ENCODE measurements at regions not wholly inside any gene's neighbourhood (a gene's known extent, or its start where the extent isn't known, plus 50 kb on each side); places are given as distances from the start of the nearest gene placed in this dataset.

DNA sequence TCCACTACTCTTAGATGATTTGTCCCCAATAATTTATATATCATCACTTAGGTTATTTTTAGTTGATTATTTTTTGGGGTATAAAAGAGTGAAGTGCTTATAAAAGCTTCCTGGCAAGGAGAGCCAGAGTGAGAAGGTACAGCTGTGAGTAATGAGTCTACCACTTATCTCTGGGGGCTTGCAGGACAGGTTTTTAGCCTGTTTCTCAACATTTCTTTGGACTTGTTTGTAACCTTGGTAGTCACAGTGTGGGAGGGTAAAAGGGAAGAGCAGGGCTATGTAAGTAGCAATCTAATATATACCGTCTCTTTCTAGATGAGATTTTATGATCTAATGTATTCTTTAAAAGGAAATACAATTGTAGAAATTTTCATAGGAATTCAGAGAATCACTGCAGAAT is 321.3 kb upstream of the GOLIM4 start:
- no peak for DNase-seq (ENCODE audit: low read depth in 1 of 2, low spot score in 1 of 2)
- Histone ChIP-seq H3K27ac (replicated peaks) (no peak overlapping the region), H3K4me3 (replicated peaks; ENCODE audit: insufficient read depth, low read length) (no peak overlapping the region), H3K27me3 (ENCODE audit: insufficient read depth, poor library complexity, severe bottlenecking) (no peaks in the 10 kb centered on the region)
- TF ChIP-seq POLR2AphosphoS5 (IDR thresholded peaks at IDR 0.05; ENCODE audit: low read depth): no peak
- TF ChIP-seq SPI1 (IDR thresholded peaks at IDR 0.05; ENCODE audit: borderline replicate concordance, low read depth): no peak
- no peak for TF ChIP-seq GABPA (IDR thresholded peaks at IDR 0.05; ENCODE audit: low read depth)
- TF ChIP-seq, protein P1, sequence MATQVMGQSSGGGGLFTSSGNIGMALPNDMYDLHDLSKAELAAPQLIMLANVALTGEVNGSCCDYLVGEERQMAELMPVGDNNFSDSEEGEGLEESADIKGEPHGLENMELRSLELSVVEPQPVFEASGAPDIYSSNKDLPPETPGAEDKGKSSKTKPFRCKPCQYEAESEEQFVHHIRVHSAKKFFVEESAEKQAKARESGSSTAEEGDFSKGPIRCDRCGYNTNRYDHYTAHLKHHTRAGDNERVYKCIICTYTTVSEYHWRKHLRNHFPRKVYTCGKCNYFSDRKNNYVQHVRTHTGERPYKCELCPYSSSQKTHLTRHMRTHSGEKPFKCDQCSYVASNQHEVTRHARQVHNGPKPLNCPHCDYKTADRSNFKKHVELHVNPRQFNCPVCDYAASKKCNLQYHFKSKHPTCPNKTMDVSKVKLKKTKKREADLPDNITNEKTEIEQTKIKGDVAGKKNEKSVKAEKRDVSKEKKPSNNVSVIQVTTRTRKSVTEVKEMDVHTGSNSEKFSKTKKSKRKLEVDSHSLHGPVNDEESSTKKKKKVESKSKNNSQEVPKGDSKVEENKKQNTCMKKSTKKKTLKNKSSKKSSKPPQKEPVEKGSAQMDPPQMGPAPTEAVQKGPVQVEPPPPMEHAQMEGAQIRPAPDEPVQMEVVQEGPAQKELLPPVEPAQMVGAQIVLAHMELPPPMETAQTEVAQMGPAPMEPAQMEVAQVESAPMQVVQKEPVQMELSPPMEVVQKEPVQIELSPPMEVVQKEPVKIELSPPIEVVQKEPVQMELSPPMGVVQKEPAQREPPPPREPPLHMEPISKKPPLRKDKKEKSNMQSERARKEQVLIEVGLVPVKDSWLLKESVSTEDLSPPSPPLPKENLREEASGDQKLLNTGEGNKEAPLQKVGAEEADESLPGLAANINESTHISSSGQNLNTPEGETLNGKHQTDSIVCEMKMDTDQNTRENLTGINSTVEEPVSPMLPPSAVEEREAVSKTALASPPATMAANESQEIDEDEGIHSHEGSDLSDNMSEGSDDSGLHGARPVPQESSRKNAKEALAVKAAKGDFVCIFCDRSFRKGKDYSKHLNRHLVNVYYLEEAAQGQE (IDR thresholded peaks at IDR 0.05; ENCODE audit: insufficient replicate concordance, low read depth): no peak
- TF ChIP-seq, protein P2, sequence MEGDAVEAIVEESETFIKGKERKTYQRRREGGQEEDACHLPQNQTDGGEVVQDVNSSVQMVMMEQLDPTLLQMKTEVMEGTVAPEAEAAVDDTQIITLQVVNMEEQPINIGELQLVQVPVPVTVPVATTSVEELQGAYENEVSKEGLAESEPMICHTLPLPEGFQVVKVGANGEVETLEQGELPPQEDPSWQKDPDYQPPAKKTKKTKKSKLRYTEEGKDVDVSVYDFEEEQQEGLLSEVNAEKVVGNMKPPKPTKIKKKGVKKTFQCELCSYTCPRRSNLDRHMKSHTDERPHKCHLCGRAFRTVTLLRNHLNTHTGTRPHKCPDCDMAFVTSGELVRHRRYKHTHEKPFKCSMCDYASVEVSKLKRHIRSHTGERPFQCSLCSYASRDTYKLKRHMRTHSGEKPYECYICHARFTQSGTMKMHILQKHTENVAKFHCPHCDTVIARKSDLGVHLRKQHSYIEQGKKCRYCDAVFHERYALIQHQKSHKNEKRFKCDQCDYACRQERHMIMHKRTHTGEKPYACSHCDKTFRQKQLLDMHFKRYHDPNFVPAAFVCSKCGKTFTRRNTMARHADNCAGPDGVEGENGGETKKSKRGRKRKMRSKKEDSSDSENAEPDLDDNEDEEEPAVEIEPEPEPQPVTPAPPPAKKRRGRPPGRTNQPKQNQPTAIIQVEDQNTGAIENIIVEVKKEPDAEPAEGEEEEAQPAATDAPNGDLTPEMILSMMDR (IDR thresholded peaks at IDR 0.05; ENCODE audit: insufficient read depth, low read length): no peak

DNA sequence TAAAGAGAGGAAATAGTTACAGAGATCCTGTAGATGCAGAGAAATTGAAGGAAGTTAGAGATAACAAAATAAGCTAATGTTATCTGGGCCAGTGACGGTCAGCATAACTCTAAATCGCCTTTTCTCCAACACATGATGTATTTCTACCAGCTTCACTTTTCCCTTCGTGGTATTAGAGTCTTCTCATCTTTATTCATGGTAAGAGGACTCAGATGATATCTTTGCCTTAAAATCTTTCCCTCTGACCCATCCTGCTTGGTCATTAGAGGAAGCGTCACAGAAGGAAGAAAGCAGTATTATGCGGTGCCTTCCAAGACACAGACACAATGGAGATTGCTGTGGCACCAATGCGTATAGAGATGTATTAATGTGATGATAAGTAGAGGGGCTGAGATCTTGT is 320.7 kb upstream of the GOLIM4 start:
- Histone ChIP-seq H3K27ac (replicated peaks) (no peak overlapping the region), H3K27me3 (ENCODE audit: insufficient read depth, poor library complexity, severe bottlenecking) (no peaks in the 10 kb centered on the region)
- TF ChIP-seq, protein P1 (IDR thresholded peaks at IDR 0.05; ENCODE audit: insufficient replicate concordance, low read depth): no peak
- TF ChIP-seq, protein P2 (IDR thresholded peaks at IDR 0.05; ENCODE audit: insufficient read depth, low read length): no peak
- TF ChIP-seq SPI1 (IDR thresholded peaks at IDR 0.05; ENCODE audit: borderline replicate concordance, low read depth): no peak
- no peak for TF ChIP-seq GABPA (IDR thresholded peaks at IDR 0.05; ENCODE audit: low read depth)
- TF ChIP-seq POLR2AphosphoS5 (IDR thresholded peaks at IDR 0.05; ENCODE audit: low read depth): no peak

DNA sequence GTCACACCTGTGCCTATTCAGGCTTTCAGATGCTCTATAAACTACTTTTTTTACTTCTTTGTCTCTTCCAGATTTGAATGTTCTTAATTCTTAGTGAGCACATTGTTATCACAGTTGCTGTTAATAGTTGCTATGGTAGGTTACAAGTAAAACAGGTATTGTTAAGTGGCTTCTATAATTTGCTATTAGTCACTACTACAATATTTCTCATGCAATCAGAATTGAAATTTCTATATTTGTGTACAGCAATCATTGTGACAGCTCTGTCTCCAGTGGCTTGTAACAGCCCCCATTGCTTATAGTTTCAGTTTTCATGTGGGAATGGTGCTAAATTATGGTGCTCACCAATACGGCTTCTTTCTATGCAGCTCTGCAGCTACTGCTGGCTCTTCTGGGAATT is 318.4 kb upstream of the GOLIM4 start:
- no peaks in the 10 kb centered on the region for H3K27me3 ChIP-seq (ENCODE audit: insufficient read depth, poor library complexity, severe bottlenecking)
- H3K4me3 ChIP-seq (replicated peaks; ENCODE audit: insufficient read depth, low read length): no peak overlapping the region
- no peak overlapping the region for H3K27ac ChIP-seq (replicated peaks)
- TF ChIP-seq, protein P2 (IDR thresholded peaks at IDR 0.05; ENCODE audit: insufficient read depth, low read length): no peak
- TF ChIP-seq, protein P1 (IDR thresholded peaks at IDR 0.05; ENCODE audit: insufficient replicate concordance, low read depth): no peak
- no peak for TF ChIP-seq SPI1 (IDR thresholded peaks at IDR 0.05; ENCODE audit: borderline replicate concordance, low read depth)
- TF ChIP-seq GABPA (IDR thresholded peaks at IDR 0.05; ENCODE audit: low read depth): no peak
- no peak for TF ChIP-seq POLR2AphosphoS5 (IDR thresholded peaks at IDR 0.05; ENCODE audit: low read depth)
- no peak for DNase-seq (ENCODE audit: low read depth in 1 of 2, low spot score in 1 of 2)

More for the DNA sequence above, 320.7 kb upstream of the GOLIM4 start:
- no peak for DNase-seq (ENCODE audit: low read depth in 1 of 2, low spot score in 1 of 2)
- H3K4me3 ChIP-seq (replicated peaks; ENCODE audit: insufficient read depth, low read length): no peak overlapping the region

Measured in HL-60 (cell line).